Neural progenitor cell (in vitro differentiated cells): ENCODE measurements at regions not wholly inside any gene's neighbourhood (a gene's known extent, or its start where the extent isn't known, plus 50 kb on each side); places are given as distances from the start of the nearest gene placed in this dataset.

ENCODE experiments used
- DNase-seq: peaks from one replicate; pipeline ENCODE4 v3.0.0-alpha.2; 2016; ENCODE audit warnings: low spot score
- H2AFZ ChIP-seq: fragments of 200-600 bp; sonication (generic); replicated peaks from 2 replicates; pipeline ENCODE4 v1.6.1; 2016; ENCODE audit warnings: antibody characterized with exemption
- H3F3A ChIP-seq: fragments of 200-600 bp; sonication (generic); 2 replicates; pipeline ENCODE4 v1.6.1; 2016; ENCODE audit warnings: antibody characterized with exemption, low read depth
- H3K27ac ChIP-seq: fragments of 200-600 bp; sonication (generic); 2 replicates; pipeline ENCODE4 v1.5.1; 2016; ENCODE audit warnings: mild to moderate bottlenecking
- H3K27me3 ChIP-seq: fragments of 200-600 bp; sonication (generic); 2 replicates; pipeline ENCODE4 v1.6.1; 2016; ENCODE audit warnings: mild to moderate bottlenecking, moderate library complexity
- H3K36me3 ChIP-seq: fragments of 200-600 bp; sonication (generic); 2 replicates; pipeline ENCODE4 v1.5.1; 2016
- H3K4me1 ChIP-seq: fragments of 200-600 bp; sonication (generic); 2 replicates; pipeline ENCODE4 v1.6.1; 2016; ENCODE audit warnings: mixed run types
- H3K4me2 ChIP-seq: fragments of 200-600 bp; sonication (generic); 2 replicates; pipeline ENCODE4 v1.6.1; 2016
- H3K4me3 ChIP-seq: fragments of 200-600 bp; sonication (generic); 2 replicates; pipeline ENCODE4 v1.5.1; 2016
- H3K79me2 ChIP-seq: fragments of 200-600 bp; sonication (generic); 2 replicates; pipeline ENCODE4 v1.6.1; 2016; ENCODE audit warnings: low read depth
- H3K9ac ChIP-seq: fragments of 200-600 bp; sonication (generic); 2 replicates; pipeline ENCODE4 v1.6.1; 2016
- H3K9me3 ChIP-seq: fragments of 200-600 bp; sonication (generic); 2 replicates; pipeline ENCODE4 v1.5.1; 2016; ENCODE audit warnings: low read depth
- H4K20me1 ChIP-seq: fragments of 200-600 bp; sonication (generic); 2 replicates; pipeline ENCODE4 v1.6.1; 2016; ENCODE audit warnings: low read depth
- H3K27ac Mint-ChIP-seq: 3 replicates; pipeline ENCODE4 v1.8.0; 2021; ENCODE audit warnings: mixed read lengths
- H3K27me3 Mint-ChIP-seq: 2 replicates; pipeline ENCODE4 v1.8.0; 2022; ENCODE audit warnings: low read depth, mild to moderate bottlenecking, inconsistent platforms, moderate library complexity, mixed read lengths; ENCODE audit not compliant: insufficient read depth
- H3K36me3 Mint-ChIP-seq: 3 replicates; pipeline ENCODE4 v1.8.0; 2021; ENCODE audit warnings: mixed read lengths
- H3K4me1 Mint-ChIP-seq: 3 replicates; pipeline ENCODE4 v1.8.0; 2021; ENCODE audit warnings: mixed read lengths
- H3K4me3 Mint-ChIP-seq: 3 replicates; pipeline ENCODE4 v1.8.0; 2021; ENCODE audit warnings: mild to moderate bottlenecking, moderate library complexity, mixed read lengths
- H3K9me3 Mint-ChIP-seq: 3 replicates; pipeline ENCODE4 v1.8.0; 2020; ENCODE audit warnings: mixed read lengths
- CTCF ChIP-seq: fragments of 200-600 bp; sonication (generic); IDR thresholded peaks from 2 replicates; pipeline ENCODE4 v1.5.1; 2017; ENCODE audit warnings: antibody characterized with exemption, mild to moderate bottlenecking
- EZH2 ChIP-seq: fragments of 200-600 bp; sonication (generic); IDR thresholded peaks from 2 replicates; pipeline ENCODE4 v1.6.1; 2017; ENCODE audit warnings: antibody characterized with exemption, mild to moderate bottlenecking, moderate library complexity
- EZH2phosphoT487 ChIP-seq: fragments of 200-600 bp; sonication (generic); IDR thresholded peaks from 2 replicates; pipeline ENCODE4 v1.6.1; 2017; ENCODE audit warnings: antibody characterized with exemption

GRCh38 chr4:44928785-44929184 lies 202.4 kb upstream of the GNPDA2 start:
- no peak for DNase-seq
- Histone ChIP-seq H3K79me2 (no peaks in the 10 kb centered on the region), H3K36me3 (no peaks in the 10 kb centered on the region), H3F3A (no peaks in the 10 kb centered on the region), H3K27ac (no peak overlapping the region), H3K27me3 (no peaks in the 10 kb centered on the region), H3K4me2 (no peak overlapping the region), H3K9ac (no peak overlapping the region), H3K4me3 (no peak overlapping the region), H3K4me1 (no peaks in the 10 kb centered on the region), H2AFZ (no peak overlapping the region), H3K9me3 (no peaks in the 10 kb centered on the region), H4K20me1 (no peaks in the 10 kb centered on the region)
- TF ChIP-seq EZH2: no peak
- TF ChIP-seq EZH2phosphoT487: no peak
- no peak for TF ChIP-seq CTCF
- Mint-ChIP-seq H3K4me3 (no peak overlapping the region), H3K36me3 (no peaks in the 10 kb centered on the region), H3K27ac (no peak overlapping the region), H3K4me1 (peaks cover 4% of the 10 kb centered on the region), H3K27me3 (peaks cover 2% of the 10 kb centered on the region), H3K9me3 (no peaks in the 10 kb centered on the region)

GRCh38 chr4:44927399-44928380 lies 201.3 kb upstream of the GNPDA2 start:
- no peaks in the 10 kb centered on the region for H3F3A ChIP-seq
- H3K27ac ChIP-seq: no peak overlapping the region
- TF ChIP-seq EZH2phosphoT487 (no peak), CTCF (peak; percentile 71)
- H4K20me1 ChIP-seq: no peaks in the 10 kb centered on the region
- peak; percentile 58 for DNase-seq
- no peak overlapping the region for H3K4me3 ChIP-seq
- no peaks in the 10 kb centered on the region for H3K27me3 ChIP-seq
- peak overlapping the region; percentile 11 for H2AFZ ChIP-seq
- no peak overlapping the region for H3K4me2 ChIP-seq
- no peak overlapping the region for H3K9ac ChIP-seq
- Mint-ChIP-seq H3K4me3 (no peak overlapping the region), H3K4me1 (peaks cover 4% of the 10 kb centered on the region), H3K9me3 (no peaks in the 10 kb centered on the region), H3K27ac (no peak overlapping the region), H3K36me3 (no peaks in the 10 kb centered on the region), H3K27me3 (peaks cover 2% of the 10 kb centered on the region)
- H3K4me1 ChIP-seq: no peaks in the 10 kb centered on the region
- H3K36me3 ChIP-seq: no peaks in the 10 kb centered on the region
- H3K9me3 ChIP-seq: no peaks in the 10 kb centered on the region
- H3K79me2 ChIP-seq: no peaks in the 10 kb centered on the region

GRCh38 chr4:44916411-44916810 lies 190.1 kb upstream of the GNPDA2 start:
- H3K9me3 Mint-ChIP-seq: no peaks in the 10 kb centered on the region
- no peaks in the 10 kb centered on the region for H3K27me3 Mint-ChIP-seq
- H3K27ac Mint-ChIP-seq: no peak overlapping the region
- peaks cover 5% of the 10 kb centered on the region for H3K4me1 Mint-ChIP-seq
- Histone ChIP-seq H3F3A (no peaks in the 10 kb centered on the region), H3K9ac (no peak overlapping the region), H3K4me1 (peaks cover 13% of the 10 kb centered on the region), H3K27me3 (no peaks in the 10 kb centered on the region), H4K20me1 (no peaks in the 10 kb centered on the region), H3K4me3 (no peak overlapping the region), H3K4me2 (peak overlapping the region; percentile 46), H3K79me2 (no peaks in the 10 kb centered on the region), H3K36me3 (no peaks in the 10 kb centered on the region), H2AFZ (peak overlapping the region; percentile 17), H3K27ac (peak overlapping the region; percentile 16), H3K9me3 (no peaks in the 10 kb centered on the region)
- H3K36me3 Mint-ChIP-seq: no peaks in the 10 kb centered on the region
- no peak for DNase-seq
- H3K4me3 Mint-ChIP-seq: no peak overlapping the region
- no peak for TF ChIP-seq EZH2phosphoT487
- TF ChIP-seq CTCF: no peak
- no peak for TF ChIP-seq EZH2
